HL-60 (cell line): ENCODE measurements at regions not wholly inside any gene's neighbourhood (a gene's known extent, or its start where the extent isn't known, plus 50 kb on each side); places are given as distances from the start of the nearest gene placed in this dataset.

Experiments used
- TF ChIP-seq, protein P1 (sequence below): IDR thresholded peaks from one replicate; pipeline ENCODE4 v1.5.1; 2011; ENCODE audit warnings: low read length, control low read depth, inconsistent platforms; ENCODE audit not compliant: insufficient read depth
- TF ChIP-seq, protein P2 (sequence below): IDR thresholded peaks from 2 replicates; pipeline ENCODE4 v1.6.1; 2012; ENCODE audit warnings: low read depth; ENCODE audit not compliant: insufficient replicate concordance

DNA sequence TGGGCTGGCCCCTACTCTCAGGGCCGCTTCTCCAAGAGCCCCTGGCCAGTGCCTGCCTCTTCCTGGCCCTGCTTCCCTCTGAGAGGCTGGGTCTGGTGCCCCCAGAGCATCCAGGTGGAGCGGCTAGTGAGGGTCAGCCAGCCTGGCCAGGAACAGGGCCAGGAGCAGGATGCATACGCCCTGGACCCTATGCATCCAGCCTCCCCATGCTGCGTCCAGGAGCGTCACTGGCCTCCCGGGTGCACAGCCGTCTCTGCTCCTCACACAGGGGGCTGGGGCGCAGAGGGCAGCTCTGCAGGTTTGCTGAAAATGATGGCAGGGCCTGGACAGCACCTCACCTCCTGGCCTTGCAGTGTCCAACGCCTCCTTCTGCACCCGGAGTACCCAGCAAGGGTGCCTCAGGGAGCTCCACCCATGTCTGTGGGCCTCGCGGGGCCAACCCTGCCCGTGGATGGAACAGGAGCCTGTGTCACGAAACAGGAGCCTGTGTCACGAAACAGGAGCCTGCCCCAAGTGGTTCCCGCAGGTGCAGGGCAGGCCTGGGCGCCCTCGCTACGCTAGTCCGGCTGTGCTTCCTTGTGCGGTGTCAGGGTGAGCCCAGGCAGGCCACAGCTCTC lies 246.2 kb upstream of the PPP2R2D start:
- TF ChIP-seq, protein P1, sequence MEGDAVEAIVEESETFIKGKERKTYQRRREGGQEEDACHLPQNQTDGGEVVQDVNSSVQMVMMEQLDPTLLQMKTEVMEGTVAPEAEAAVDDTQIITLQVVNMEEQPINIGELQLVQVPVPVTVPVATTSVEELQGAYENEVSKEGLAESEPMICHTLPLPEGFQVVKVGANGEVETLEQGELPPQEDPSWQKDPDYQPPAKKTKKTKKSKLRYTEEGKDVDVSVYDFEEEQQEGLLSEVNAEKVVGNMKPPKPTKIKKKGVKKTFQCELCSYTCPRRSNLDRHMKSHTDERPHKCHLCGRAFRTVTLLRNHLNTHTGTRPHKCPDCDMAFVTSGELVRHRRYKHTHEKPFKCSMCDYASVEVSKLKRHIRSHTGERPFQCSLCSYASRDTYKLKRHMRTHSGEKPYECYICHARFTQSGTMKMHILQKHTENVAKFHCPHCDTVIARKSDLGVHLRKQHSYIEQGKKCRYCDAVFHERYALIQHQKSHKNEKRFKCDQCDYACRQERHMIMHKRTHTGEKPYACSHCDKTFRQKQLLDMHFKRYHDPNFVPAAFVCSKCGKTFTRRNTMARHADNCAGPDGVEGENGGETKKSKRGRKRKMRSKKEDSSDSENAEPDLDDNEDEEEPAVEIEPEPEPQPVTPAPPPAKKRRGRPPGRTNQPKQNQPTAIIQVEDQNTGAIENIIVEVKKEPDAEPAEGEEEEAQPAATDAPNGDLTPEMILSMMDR = no peak
- TF ChIP-seq, protein P2, sequence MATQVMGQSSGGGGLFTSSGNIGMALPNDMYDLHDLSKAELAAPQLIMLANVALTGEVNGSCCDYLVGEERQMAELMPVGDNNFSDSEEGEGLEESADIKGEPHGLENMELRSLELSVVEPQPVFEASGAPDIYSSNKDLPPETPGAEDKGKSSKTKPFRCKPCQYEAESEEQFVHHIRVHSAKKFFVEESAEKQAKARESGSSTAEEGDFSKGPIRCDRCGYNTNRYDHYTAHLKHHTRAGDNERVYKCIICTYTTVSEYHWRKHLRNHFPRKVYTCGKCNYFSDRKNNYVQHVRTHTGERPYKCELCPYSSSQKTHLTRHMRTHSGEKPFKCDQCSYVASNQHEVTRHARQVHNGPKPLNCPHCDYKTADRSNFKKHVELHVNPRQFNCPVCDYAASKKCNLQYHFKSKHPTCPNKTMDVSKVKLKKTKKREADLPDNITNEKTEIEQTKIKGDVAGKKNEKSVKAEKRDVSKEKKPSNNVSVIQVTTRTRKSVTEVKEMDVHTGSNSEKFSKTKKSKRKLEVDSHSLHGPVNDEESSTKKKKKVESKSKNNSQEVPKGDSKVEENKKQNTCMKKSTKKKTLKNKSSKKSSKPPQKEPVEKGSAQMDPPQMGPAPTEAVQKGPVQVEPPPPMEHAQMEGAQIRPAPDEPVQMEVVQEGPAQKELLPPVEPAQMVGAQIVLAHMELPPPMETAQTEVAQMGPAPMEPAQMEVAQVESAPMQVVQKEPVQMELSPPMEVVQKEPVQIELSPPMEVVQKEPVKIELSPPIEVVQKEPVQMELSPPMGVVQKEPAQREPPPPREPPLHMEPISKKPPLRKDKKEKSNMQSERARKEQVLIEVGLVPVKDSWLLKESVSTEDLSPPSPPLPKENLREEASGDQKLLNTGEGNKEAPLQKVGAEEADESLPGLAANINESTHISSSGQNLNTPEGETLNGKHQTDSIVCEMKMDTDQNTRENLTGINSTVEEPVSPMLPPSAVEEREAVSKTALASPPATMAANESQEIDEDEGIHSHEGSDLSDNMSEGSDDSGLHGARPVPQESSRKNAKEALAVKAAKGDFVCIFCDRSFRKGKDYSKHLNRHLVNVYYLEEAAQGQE = no peak
